SK-N-MC (cell line): ENCODE measurements at regions not wholly inside any gene's neighbourhood (a gene's known extent, or its start where the extent isn't known, plus 50 kb on each side); places are given as distances from the start of the nearest gene placed in this dataset.

ENCODE experiments used
- EZH2 ChIP-seq: fragments of 200-600 bp; sonication (generic); IDR thresholded peaks from one replicate; pipeline ENCODE4 v1.6.1; 2017; ENCODE audit warnings: antibody characterized with exemption
- POLR2AphosphoS5 ChIP-seq: IDR thresholded peaks from 2 replicates; pipeline ENCODE4 v1.6.1; 2012; ENCODE audit warnings: mild to moderate bottlenecking, low read depth, low read length, borderline replicate concordance

- TF ChIP-seq POLR2AphosphoS5 (no peak), EZH2 (no peak)
These were observed 361.7 kb downstream of the PRDM2 start for GRCh38 chr1:14061722-14062121.
